ENCODE measurements at regions not wholly inside any gene's neighbourhood (a gene's known extent, or its start where the extent isn't known, plus 50 kb on each side); places are given as distances from the start of the nearest gene placed in this dataset.

DNA sequence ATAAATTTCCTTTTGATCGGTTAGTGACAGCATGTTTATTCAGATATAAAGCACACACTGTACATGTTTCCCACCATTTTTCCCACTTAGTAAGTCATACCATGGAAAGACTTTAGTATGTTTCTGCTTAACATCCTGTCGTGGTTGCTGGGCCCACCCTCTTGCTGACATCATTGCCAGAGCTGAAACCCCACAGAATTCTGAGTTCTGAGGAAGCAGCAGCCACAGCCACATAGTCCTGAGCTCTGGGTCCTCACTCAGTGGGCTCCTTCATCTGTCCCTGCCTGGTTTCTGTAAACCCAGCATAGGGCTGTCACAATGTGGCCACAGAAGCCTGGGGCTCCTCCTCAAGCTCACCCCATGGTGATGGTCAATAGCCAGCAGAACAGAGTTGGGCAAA lies 441.5 kb downstream of the ENC1 start:
- ATAC-seq: peak in 2 of 4 donors; percentile 16 to 20
- intact Hi-C loops (cut with DNase I): no loop called here
- TF ChIP-seq, protein P1, sequence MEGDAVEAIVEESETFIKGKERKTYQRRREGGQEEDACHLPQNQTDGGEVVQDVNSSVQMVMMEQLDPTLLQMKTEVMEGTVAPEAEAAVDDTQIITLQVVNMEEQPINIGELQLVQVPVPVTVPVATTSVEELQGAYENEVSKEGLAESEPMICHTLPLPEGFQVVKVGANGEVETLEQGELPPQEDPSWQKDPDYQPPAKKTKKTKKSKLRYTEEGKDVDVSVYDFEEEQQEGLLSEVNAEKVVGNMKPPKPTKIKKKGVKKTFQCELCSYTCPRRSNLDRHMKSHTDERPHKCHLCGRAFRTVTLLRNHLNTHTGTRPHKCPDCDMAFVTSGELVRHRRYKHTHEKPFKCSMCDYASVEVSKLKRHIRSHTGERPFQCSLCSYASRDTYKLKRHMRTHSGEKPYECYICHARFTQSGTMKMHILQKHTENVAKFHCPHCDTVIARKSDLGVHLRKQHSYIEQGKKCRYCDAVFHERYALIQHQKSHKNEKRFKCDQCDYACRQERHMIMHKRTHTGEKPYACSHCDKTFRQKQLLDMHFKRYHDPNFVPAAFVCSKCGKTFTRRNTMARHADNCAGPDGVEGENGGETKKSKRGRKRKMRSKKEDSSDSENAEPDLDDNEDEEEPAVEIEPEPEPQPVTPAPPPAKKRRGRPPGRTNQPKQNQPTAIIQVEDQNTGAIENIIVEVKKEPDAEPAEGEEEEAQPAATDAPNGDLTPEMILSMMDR (IDR thresholded peaks at IDR 0.05): no peak
- H3K9me3 ChIP-seq: no peaks in the 10 kb centered on the region
- H3K27me3 ChIP-seq: no peaks in the 10 kb centered on the region
- no peak overlapping the region for H3K27ac ChIP-seq
- WGBS, 4 donors: 42 to 55% (median 49%) methylated on average over 2 of the region's 2 CpGs
- no peak for DNase-seq
- peaks cover 0 to 32% (median 15%) of the 10 kb centered on the region in 12 donors for H3K4me1 ChIP-seq
- no peak overlapping the region for H3K4me3 ChIP-seq
- H3K36me3 ChIP-seq: no peaks in the 10 kb centered on the region

DNA sequence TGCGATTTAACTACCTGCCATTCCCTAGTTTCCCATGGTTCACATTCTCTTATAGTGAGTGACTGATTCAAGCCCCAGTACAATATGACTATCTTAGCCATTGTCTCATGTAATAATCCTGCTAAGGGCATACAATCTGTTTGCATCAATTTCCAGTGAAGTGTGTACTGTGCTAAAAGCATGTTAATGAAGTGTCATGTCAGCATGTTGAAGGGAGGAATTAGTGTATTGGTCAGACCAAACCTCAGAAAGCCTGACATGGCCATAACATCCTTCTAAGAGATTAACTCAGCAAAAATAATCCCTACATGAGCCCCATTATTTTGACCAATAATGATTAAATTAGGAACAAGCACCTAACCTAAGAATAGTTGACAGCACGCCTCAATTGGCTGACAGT lies 442.4 kb downstream of the ENC1 start:
- Histone ChIP-seq H3K9me3 (no peaks in the 10 kb centered on the region), H3K27ac (no peak overlapping the region), H3K27me3 (no peaks in the 10 kb centered on the region), H3K4me3 (no peak overlapping the region), H3K36me3 (no peaks in the 10 kb centered on the region), H3K4me1 (peaks cover 0 to 32% (median 15%) of the 10 kb centered on the region in 12 donors)
- WGBS, 4 donors: 85 to 94% (median 87%) methylated on average over 2 of the region's 2 CpGs
- ATAC-seq (no peak), DNase-seq (no peak)
- intact Hi-C loops (cut with DNase I): no loop called here
- TF ChIP-seq, protein P1 (IDR thresholded peaks at IDR 0.05): no peak
- no peak for TF ChIP-seq POLR2A (IDR thresholded peaks at IDR 0.05)

DNA sequence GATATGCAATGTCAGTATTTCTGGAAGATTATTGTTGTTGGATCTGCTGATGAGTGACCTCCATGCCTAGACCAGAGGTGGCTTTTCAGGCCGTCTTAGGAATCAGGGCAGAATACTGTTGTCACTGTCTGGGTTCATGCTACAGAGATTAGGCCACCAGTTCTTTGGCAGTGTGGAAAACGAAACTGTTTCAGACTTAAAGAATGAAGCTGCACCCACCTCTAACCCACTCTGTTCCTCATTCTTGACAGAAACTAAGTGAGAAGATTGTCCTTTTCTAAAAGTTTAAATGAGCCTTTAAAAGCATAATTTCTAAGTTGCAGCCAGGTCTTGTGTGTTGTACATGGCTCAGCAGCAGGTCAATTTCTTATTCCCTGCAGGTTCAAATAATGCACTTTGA lies 444.3 kb downstream of the ENC1 start:
- no peak for ATAC-seq
- no peak for TF ChIP-seq POLR2A (IDR thresholded peaks at IDR 0.05)
- TF ChIP-seq, protein P1 (IDR thresholded peaks at IDR 0.05): no peak
- H3K27ac ChIP-seq: no peak overlapping the region
- no peak for DNase-seq
- H3K27me3 ChIP-seq: no peaks in the 10 kb centered on the region
- no peaks in the 10 kb centered on the region for H3K36me3 ChIP-seq
- no peaks in the 10 kb centered on the region for H3K9me3 ChIP-seq
- intact Hi-C loops (cut with DNase I): loop anchor here in 1 of 10 donors (1.0 kb wide), 1 partner anchor 15 kb away; no protein-coding TSS in a partner anchor
- peaks cover 0 to 28% (median 7%) of the 10 kb centered on the region in 12 donors for H3K4me1 ChIP-seq
- no peak overlapping the region for H3K4me3 ChIP-seq
- 78 to 84% (median 79%) methylated on average over 2 of the region's 2 CpGs for WGBS, 4 donors

DNA sequence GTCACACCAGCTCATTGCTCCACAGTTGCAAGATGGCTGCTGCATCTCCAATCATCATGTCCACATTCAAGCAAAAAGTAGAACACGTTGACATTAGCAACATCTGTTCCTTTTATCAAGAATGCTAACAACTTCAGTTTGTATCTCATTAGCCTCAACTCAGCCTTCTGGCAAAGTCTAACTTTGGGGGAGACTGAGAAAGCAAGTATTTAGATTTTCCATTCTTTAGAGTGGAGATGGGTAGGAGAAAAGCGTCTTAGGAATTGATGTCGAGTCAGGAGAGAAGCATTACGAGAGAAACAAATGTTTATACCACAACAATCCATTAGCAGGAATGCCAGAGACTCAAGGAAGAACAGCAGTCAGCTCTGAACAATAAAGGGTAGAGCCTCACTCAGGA lies 446.3 kb downstream of the ENC1 start:
- H3K36me3 ChIP-seq: no peaks in the 10 kb centered on the region
- no peaks in the 10 kb centered on the region for H3K27me3 ChIP-seq
- intact Hi-C loops (cut with DNase I): loop anchor here in 1 of 10 donors (5.0 kb wide), 1 partner anchor 448 kb away; the partner anchor contains the start of gene ENC1
- TF ChIP-seq, protein P1 (IDR thresholded peaks at IDR 0.05): no peak
- TF ChIP-seq POLR2A (IDR thresholded peaks at IDR 0.05): no peak
- ATAC-seq (no peak), DNase-seq (no peak)
- H3K9me3 ChIP-seq: peaks cover 0 to 4% (median 0%) of the 10 kb centered on the region in 12 donors
- peaks cover 0 to 13% (median 0%) of the 10 kb centered on the region in 12 donors for H3K4me1 ChIP-seq
- 69 to 88% (median 77%) methylated on average over 4 of the region's 4 CpGs for WGBS, 4 donors
- no peak overlapping the region for H3K27ac ChIP-seq
- no peak overlapping the region for H3K4me3 ChIP-seq
